Colonic mucosa (tissue), 4 donors: ENCODE measurements at regions not wholly inside any gene's neighbourhood (a gene's known extent, or its start where the extent isn't known, plus 50 kb on each side); places are given as distances from the start of the nearest gene placed in this dataset.

ENCODE experiments used
- DNase-seq: peaks from one replicate; pipeline ENCODE4 v3.0.0-alpha.2; 2020
- H3K27ac ChIP-seq: fragments of 200-600 bp; one replicate; pipeline ENCODE4 v1.8.0; 2021
- H3K27me3 ChIP-seq: fragments of 200-600 bp; one replicate; pipeline ENCODE4 v1.8.0; 2021
- H3K36me3 ChIP-seq: fragments of 200-600 bp; one replicate; pipeline ENCODE4 v1.8.0; 2021
- H3K4me1 ChIP-seq: fragments of 200-600 bp; one replicate; pipeline ENCODE4 v1.8.0; 2021; ENCODE audit warnings: mild to moderate bottlenecking
- H3K4me3 ChIP-seq: fragments of 200-600 bp; one replicate; pipeline ENCODE4 v1.8.0; 2021
- H3K9ac ChIP-seq, 2 donors: one replicate each; pipeline ENCODE4 v1.7.0; 2013; ENCODE audit warnings: control low read depth in 2 of 2, low read depth in 2 of 2, low read length in 2 of 2
- H3K9me3 ChIP-seq: fragments of 200-600 bp; one replicate; pipeline ENCODE4 v1.8.0; 2021
- CTCF ChIP-seq: fragments of 200-600 bp; IDR thresholded peaks from one replicate; pipeline ENCODE4 v1.8.0; 2022; ENCODE audit warnings: antibody characterized with exemption, mild to moderate bottlenecking
- intact Hi-C: fragments of 100-400 bp; cut with DNase I; formaldehyde crosslinking; loops from one replicate; pipeline ENCODE4 v1.14.1; 2022
- donor health status: healthy.
- donor health status: DM: no; HTN: no; CAD: no.
- donor health status: DM: no; HTN: no; CAD: no.

DNA sequence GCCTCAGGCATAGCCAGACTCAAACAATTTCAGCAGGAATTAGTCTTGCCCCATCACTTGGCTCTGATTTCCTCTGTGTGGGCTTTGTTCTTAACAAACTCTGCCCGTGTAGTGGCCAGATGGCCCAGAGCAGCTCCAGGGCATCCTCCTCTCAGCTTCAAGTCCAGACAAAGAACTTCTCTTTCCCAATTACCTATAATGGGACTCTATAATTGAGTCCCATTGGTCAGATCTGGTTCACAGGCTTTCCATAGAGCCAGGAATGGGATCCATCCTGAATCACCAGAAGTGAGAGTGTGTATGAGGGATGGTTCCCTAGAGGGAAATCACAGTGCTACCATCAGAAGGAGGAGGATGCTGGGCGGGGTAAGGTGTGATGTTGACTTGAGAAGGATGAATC is 515.8 kb downstream of the KIF4B start:
- no peak overlapping the region for H3K27ac ChIP-seq

DNA sequence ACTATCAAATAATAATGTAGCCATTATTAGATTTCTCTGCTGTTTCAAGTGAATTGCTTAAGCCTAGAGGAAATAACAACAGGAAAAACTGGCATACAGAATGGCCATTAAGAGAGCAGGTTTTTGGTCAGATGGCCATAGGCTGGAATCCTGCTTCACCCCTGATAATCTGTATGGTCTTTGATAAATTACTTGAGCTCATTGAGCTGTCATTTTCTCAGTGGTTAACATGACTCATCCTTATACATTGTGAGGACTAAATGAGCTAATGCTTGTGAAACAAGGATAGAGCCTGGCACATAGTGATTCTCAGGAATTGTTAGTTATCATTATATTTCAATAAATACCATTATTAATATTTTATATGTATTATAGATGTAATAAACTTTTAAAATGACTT is 516.5 kb downstream of the KIF4B start:
- Histone ChIP-seq H3K27ac (no peak overlapping the region), H3K9ac (no peak overlapping the region), H3K27me3 (no peaks in the 10 kb centered on the region), H3K9me3 (no peaks in the 10 kb centered on the region), H3K4me3 (no peak overlapping the region), H3K4me1 (no peaks in the 10 kb centered on the region), H3K36me3 (no peaks in the 10 kb centered on the region)
- no peak for DNase-seq
- intact Hi-C loops: no loop called here
- no peak for TF ChIP-seq CTCF

More for the DNA sequence above, 515.8 kb downstream of the KIF4B start:
- H3K9me3 ChIP-seq: no peaks in the 10 kb centered on the region
- TF ChIP-seq CTCF: no peak
- no peaks in the 10 kb centered on the region for H3K27me3 ChIP-seq
- H3K9ac ChIP-seq: no peak overlapping the region
- H3K4me3 ChIP-seq: no peak overlapping the region
- DNase-seq: no peak
- H3K36me3 ChIP-seq: no peaks in the 10 kb centered on the region
- H3K4me1 ChIP-seq: no peaks in the 10 kb centered on the region
- intact Hi-C loops: no loop called here

DNA sequence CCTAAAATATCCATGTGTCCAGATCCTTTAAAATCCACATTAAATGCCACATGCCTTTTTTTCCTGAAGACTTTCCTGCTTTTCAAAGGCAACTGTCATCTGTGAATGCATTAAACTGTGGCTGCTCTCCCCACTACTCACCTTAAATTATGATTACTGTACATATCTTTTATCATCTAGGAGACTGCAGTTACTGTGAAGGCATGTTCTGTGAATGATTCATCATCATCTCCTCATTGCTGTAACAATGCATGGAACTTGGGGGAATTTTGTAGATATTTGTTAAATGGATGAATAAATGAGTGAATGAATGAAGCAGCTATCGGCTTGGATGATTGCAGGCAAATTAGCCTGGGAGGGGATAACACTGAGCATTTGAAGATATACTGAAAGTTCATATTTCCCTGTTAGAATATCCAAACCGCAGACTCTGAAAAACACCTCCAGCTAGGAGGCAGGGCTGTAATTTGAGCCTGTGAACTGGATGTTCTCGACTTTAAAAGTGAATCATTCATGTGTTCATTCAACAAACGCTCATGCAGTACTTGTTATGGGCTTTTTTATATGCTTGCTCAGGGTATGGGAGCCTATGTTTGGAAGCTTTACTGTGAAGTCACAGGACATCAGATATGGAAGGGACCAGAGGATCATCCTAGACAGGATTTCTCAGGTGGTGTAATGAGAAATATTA is 519.2 kb downstream of the KIF4B start:
- H3K27ac ChIP-seq: no peak overlapping the region
- no peak overlapping the region for H3K9ac ChIP-seq
- H3K36me3 ChIP-seq: no peaks in the 10 kb centered on the region
- no peaks in the 10 kb centered on the region for H3K9me3 ChIP-seq
- no peak for TF ChIP-seq CTCF
- no peak for DNase-seq
- H3K27me3 ChIP-seq: no peaks in the 10 kb centered on the region
- H3K4me1 ChIP-seq: no peaks in the 10 kb centered on the region
- H3K4me3 ChIP-seq: no peak overlapping the region
- intact Hi-C loops: no loop called here

- no peaks in the 10 kb centered on the region for H3K4me1 ChIP-seq
- no peak overlapping the region for H3K4me3 ChIP-seq
- no peak for DNase-seq
- no peak for TF ChIP-seq CTCF
- intact Hi-C loops: no loop called here
- H3K36me3 ChIP-seq: no peaks in the 10 kb centered on the region
- no peaks in the 10 kb centered on the region for H3K27me3 ChIP-seq
- H3K27ac ChIP-seq: no peak overlapping the region
- H3K9me3 ChIP-seq: no peaks in the 10 kb centered on the region
- no peak overlapping the region for H3K9ac ChIP-seq
Measured at GRCh38 chr5:155540000-155540595, 526.5 kb downstream of the KIF4B start.

- H3K9ac ChIP-seq: no peak overlapping the region
- TF ChIP-seq CTCF: no peak
- H3K27ac ChIP-seq: no peak overlapping the region
- no peaks in the 10 kb centered on the region for H3K4me1 ChIP-seq
- intact Hi-C loops: no loop called here
- H3K36me3 ChIP-seq: no peaks in the 10 kb centered on the region
- no peaks in the 10 kb centered on the region for H3K9me3 ChIP-seq
- no peak overlapping the region for H3K4me3 ChIP-seq
- no peaks in the 10 kb centered on the region for H3K27me3 ChIP-seq
- no peak for DNase-seq
Measured at GRCh38 chr5:155546075-155546474, 532.5 kb downstream of the KIF4B start.
